ENCODE measurements at regions not wholly inside any gene's neighbourhood (a gene's known extent, or its start where the extent isn't known, plus 50 kb on each side); places are given as distances from the start of the nearest gene placed in this dataset.

- TF ChIP-seq, protein P1, sequence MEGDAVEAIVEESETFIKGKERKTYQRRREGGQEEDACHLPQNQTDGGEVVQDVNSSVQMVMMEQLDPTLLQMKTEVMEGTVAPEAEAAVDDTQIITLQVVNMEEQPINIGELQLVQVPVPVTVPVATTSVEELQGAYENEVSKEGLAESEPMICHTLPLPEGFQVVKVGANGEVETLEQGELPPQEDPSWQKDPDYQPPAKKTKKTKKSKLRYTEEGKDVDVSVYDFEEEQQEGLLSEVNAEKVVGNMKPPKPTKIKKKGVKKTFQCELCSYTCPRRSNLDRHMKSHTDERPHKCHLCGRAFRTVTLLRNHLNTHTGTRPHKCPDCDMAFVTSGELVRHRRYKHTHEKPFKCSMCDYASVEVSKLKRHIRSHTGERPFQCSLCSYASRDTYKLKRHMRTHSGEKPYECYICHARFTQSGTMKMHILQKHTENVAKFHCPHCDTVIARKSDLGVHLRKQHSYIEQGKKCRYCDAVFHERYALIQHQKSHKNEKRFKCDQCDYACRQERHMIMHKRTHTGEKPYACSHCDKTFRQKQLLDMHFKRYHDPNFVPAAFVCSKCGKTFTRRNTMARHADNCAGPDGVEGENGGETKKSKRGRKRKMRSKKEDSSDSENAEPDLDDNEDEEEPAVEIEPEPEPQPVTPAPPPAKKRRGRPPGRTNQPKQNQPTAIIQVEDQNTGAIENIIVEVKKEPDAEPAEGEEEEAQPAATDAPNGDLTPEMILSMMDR (IDR thresholded peaks at IDR 0.05; ENCODE audit: control insufficient read depth, insufficient read depth, low read depth, low read length, missing control alignments) = no peak
- no peak for DNase-seq (ENCODE audit: low read depth)
- no peak overlapping the region for H3K4me3 ChIP-seq (ENCODE audit: control insufficient read depth, low read depth, low read length)
Measured at GRCh38 chrX:137413190-137413589, 152.7 kb upstream of the ZIC3 start.

DNA sequence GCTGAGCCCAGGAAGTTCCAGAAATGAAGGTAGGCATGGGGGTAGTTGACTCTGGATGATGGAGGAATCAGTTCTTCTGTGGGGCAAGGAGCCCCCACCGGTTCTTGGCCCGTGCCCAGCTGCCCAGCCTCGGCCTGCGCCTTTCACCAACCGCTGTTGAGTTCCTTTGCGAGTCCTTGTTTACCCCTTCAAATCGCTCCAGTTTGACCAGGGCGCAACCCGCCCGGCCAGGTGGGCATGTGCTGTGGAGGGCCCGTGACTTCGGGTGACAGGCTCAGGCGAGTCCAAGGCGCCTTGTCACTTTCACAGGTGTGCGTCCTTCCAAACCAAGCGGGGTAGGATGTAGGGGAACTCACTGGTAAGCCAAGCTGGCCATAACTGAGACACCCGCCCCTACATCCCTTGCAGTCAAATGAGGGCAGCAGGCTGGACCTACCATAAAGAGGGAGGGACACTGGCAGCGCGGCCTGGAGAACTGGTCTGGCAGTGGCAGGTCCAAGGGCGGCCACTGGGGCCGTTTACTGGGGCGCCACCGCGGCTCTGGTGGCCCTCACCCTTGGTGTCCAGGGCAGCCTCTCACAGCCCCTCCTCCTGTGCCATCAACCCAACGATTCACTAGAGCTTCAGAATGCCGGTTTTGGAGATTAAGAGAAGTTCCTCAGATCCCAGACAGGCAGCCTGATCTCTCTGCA is 160.3 kb upstream of the ZIC3 start:
- H3K4me3 ChIP-seq (ENCODE audit: control insufficient read depth, low read depth, low read length) = no peak overlapping the region
- TF ChIP-seq, protein P1 (IDR thresholded peaks at IDR 0.05; ENCODE audit: control insufficient read depth, insufficient read depth, low read depth, low read length, missing control alignments) = no peak
- no peak for DNase-seq (ENCODE audit: low read depth)

DNA sequence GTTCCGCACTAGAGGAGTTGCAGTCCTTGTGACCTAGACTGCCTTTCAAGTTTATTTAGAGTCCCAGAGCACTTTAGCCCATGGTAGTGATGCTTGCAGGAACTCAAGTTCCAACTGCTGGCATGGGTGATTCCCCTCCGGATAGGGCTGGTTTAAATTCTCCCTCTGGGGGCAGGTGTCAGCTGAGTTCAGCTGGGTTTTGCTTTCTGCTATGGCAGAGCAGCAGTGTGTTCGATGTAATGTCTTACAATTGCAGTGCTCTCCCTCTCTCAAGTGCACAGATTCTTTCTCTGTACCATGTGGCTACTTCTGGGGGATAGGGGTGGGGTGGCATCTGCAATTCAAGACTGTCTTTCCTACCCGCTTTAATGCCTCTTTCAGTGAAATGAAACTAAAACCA is 164.8 kb upstream of the ZIC3 start:
- TF ChIP-seq, protein P1 (IDR thresholded peaks at IDR 0.05; ENCODE audit: control insufficient read depth, insufficient read depth, low read depth, low read length, missing control alignments) = no peak
- no peak for DNase-seq (ENCODE audit: low read depth)
- H3K4me3 ChIP-seq (ENCODE audit: control insufficient read depth, low read depth, low read length) = no peak overlapping the region

DNA sequence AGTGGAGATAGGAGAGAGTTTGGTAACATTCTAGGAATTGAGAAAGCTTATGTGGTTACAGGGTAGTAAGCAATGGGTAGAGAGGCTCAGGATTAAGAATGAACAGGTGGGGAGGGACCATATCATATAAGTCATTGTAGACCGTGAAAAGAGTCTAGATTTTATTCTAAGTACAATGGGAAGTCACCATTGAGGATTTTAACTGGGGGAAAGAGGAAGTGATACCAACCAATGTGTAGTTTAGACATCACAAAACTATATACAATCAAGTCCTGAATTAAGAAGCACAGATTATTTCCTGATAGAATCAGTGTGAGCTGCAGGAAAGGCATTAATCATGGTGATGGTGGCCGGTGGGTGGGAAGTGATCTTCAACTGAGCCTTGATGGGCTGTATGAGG is 178.3 kb upstream of the ZIC3 start:
- DNase-seq (ENCODE audit: low read depth) = no peak
- TF ChIP-seq, protein P1 (IDR thresholded peaks at IDR 0.05; ENCODE audit: control insufficient read depth, insufficient read depth, low read depth, low read length, missing control alignments) = no peak
- H3K4me3 ChIP-seq (ENCODE audit: control insufficient read depth, low read depth, low read length) = no peak overlapping the region

GRCh38 chrX:137366018-137366633 is 199.8 kb upstream of the ZIC3 start:
- DNase-seq (ENCODE audit: low read depth) = no peak
- no peak overlapping the region for H3K4me3 ChIP-seq (ENCODE audit: control insufficient read depth, low read depth, low read length)
- TF ChIP-seq, protein P1 (IDR thresholded peaks at IDR 0.05; ENCODE audit: control insufficient read depth, insufficient read depth, low read depth, low read length, missing control alignments) = no peak

DNA sequence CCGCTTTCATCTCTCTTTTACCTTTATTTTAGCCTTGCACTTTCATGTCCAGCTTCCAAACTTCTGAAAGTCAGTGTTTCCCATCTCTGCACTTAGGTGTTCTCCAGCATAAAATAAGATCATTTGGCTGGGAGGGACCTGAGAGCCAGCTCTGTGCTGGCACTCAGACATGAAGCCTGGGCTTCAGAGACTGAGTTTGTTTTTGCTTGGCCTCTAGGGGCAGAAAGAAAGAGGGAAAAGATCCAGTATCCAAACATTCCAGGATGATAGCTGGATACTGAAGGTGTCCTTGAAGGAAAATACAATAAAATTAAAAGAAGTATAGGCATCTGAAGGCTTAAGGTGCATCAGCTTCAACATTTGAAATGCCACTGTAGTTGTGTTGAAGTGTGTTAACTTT is 202.4 kb upstream of the ZIC3 start:
- DNase-seq (ENCODE audit: low read depth) = no peak
- no peak overlapping the region for H3K4me3 ChIP-seq (ENCODE audit: control insufficient read depth, low read depth, low read length)
- TF ChIP-seq, protein P1 (IDR thresholded peaks at IDR 0.05; ENCODE audit: control insufficient read depth, insufficient read depth, low read depth, low read length, missing control alignments) = no peak
